Caco-2 (cell line): ENCODE measurements at regions not wholly inside any gene's neighbourhood (a gene's known extent, or its start where the extent isn't known, plus 50 kb on each side); places are given as distances from the start of the nearest gene placed in this dataset.

Experiments
- BruUV-seq: library from RNA; stranded (reverse); fragments of 400-500 nt; replicated peaks from 2 replicates; lab custom pipeline; 2021; lab: Mats Ljungman, UMichigan
- CTCF ChIA-PET: fragments of 300-600 bp; sonication (Branson Sonifier 250); formaldehyde crosslinking; loops from one replicate; lab custom pipeline; 2022; ENCODE audit warnings: antibody characterized with exemption; lab: Charles Lee
- POLR2A ChIA-PET: fragments of 300-600 bp; sonication (Branson Sonifier 250); formaldehyde crosslinking; loops from one replicate; lab custom pipeline; 2022; ENCODE audit warnings: antibody characterized with exemption; lab: Charles Lee
- DNase-seq, 2 experiments: peaks; one replicate each; pipeline versions ENCODE4 v3.0.0 to v3.0.0-alpha.2; 2020 to 2022
- H3K27me3 ChIP-seq: replicated peaks from 2 replicates; pipeline ENCODE4 v1.6.0; 2011; ENCODE audit warnings: low read length; ENCODE audit not compliant: control insufficient read depth, insufficient read depth
- H3K36me3 ChIP-seq: 2 replicates; pipeline ENCODE4 v1.5.1; 2011; ENCODE audit warnings: low read length; ENCODE audit not compliant: control insufficient read depth, insufficient read depth
- H3K4me1 ChIP-seq: fragments of 250-450 bp; sonication (Bioruptor Pico); 2 replicates; pipeline ENCODE4 v1.5.1; 2020; ENCODE audit warnings: mild to moderate bottlenecking
- H3K4me3 ChIP-seq: 2 replicates; pipeline ENCODE4 v1.5.1; 2011; ENCODE audit warnings: low read depth, mild to moderate bottlenecking, control low read depth, low read length
- H3K9me3 ChIP-seq: fragments of 250-450 bp; sonication (Bioruptor Pico); 2 replicates; pipeline ENCODE4 v1.5.1; 2020; ENCODE audit warnings: mild to moderate bottlenecking, moderate library complexity
- H3K27ac Mint-ChIP-seq: one replicate; pipeline ENCODE4 v1.8.0; 2022; ENCODE audit warnings: mixed read lengths; ENCODE audit not compliant: unreplicated experiment
- H3K27me3 Mint-ChIP-seq: one replicate; pipeline ENCODE4 v1.8.0; 2022; ENCODE audit warnings: mixed read lengths; ENCODE audit not compliant: insufficient read depth, unreplicated experiment
- H3K36me3 Mint-ChIP-seq: one replicate; pipeline ENCODE4 v1.8.0; 2022; ENCODE audit warnings: mild to moderate bottlenecking, mixed read lengths; ENCODE audit not compliant: insufficient read depth, unreplicated experiment
- H3K4me1 Mint-ChIP-seq: one replicate; pipeline ENCODE4 v1.8.0; 2022; ENCODE audit warnings: low read depth, mixed read lengths; ENCODE audit not compliant: unreplicated experiment
- H3K4me3 Mint-ChIP-seq: one replicate; pipeline ENCODE4 v1.8.0; 2022; ENCODE audit warnings: mild to moderate bottlenecking, moderate library complexity, mixed read lengths; ENCODE audit not compliant: unreplicated experiment
- H3K9me3 Mint-ChIP-seq: one replicate; pipeline ENCODE4 v1.8.0; 2022; ENCODE audit warnings: mixed read lengths; ENCODE audit not compliant: unreplicated experiment
- CTCF ChIP-seq, 2 experiments: fragments of 200-600 bp in 1 of 2; IDR thresholded peaks; 1 replicate in 1 of 2; 2 replicates in 1 of 2; pipeline versions ENCODE4 v1.5.1 to v1.8.0; 2011 to 2022; ENCODE audit warnings: antibody characterized with exemption in 1 of 2, control low read depth in 1 of 2, inconsistent platforms in 1 of 2, low read depth in 1 of 2, low read length in 1 of 2, mild to moderate bottlenecking in 1 of 2, moderate library complexity in 1 of 2; ENCODE audit not compliant: insufficient read depth in 1 of 2, severe bottlenecking in 1 of 2, unreplicated experiment in 1 of 2
- intact Hi-C: fragments of 100-400 bp; cut with micrococcal nuclease; formaldehyde crosslinking; loops from one replicate; pipeline ENCODE4 v1.10.0; 2022; ENCODE audit not compliant: unreplicated experiment

GRCh38 chr12:13539051-13539450, 342.5 kb downstream of the EMP1 start:
- no peaks in the 10 kb centered on the region for H3K27me3 ChIP-seq
- no peak overlapping the region for H3K4me3 Mint-ChIP-seq
- H3K4me3 ChIP-seq = no peak overlapping the region
- ChIA-PET POLR2A (no interaction called here), CTCF (interaction anchor here (1.4 kb wide), 1 partner anchor 402 kb away, joined by 3 read pairs; no protein-coding TSS in a partner anchor)
- no peak for DNase-seq
- no peaks in the 10 kb centered on the region for H3K4me1 Mint-ChIP-seq
- no peaks in the 10 kb centered on the region for H3K9me3 Mint-ChIP-seq
- no peak for TF ChIP-seq CTCF (IDR thresholded peaks at IDR 0.05; ENCODE audit: insufficient read depth in 1 of 2, low read depth in 1 of 2, low read length in 1 of 2, severe bottlenecking in 1 of 2, unreplicated experiment in 1 of 2)
- H3K36me3 Mint-ChIP-seq = no peaks in the 10 kb centered on the region
- no peak overlapping the region for H3K27ac Mint-ChIP-seq
- intact Hi-C loops = loop anchor here (10.0 kb wide), 1 partner anchor 406 kb away; no protein-coding TSS in a partner anchor
- H3K4me1 ChIP-seq = peaks cover 8% of the 10 kb centered on the region
- H3K9me3 ChIP-seq = no peaks in the 10 kb centered on the region
- H3K36me3 ChIP-seq = no peaks in the 10 kb centered on the region
- H3K27me3 Mint-ChIP-seq = no peaks in the 10 kb centered on the region
- BruUV-seq = no TSS peak

GRCh38 chr12:13538136-13538535, 341.6 kb downstream of the EMP1 start:
- ChIA-PET POLR2A (no interaction called here), CTCF (interaction anchor here (1.3 kb wide), 1 partner anchor 282 kb away, joined by 3 read pairs; no protein-coding TSS in a partner anchor)
- intact Hi-C loops = loop anchor here (10.0 kb wide), 1 partner anchor 407 kb away; no protein-coding TSS in a partner anchor
- Histone ChIP-seq H3K36me3 (no peaks in the 10 kb centered on the region), H3K9me3 (no peaks in the 10 kb centered on the region), H3K4me1 (peaks cover 3% of the 10 kb centered on the region), H3K4me3 (no peak overlapping the region), H3K27me3 (no peaks in the 10 kb centered on the region)
- BruUV-seq = no TSS peak
- no peak for TF ChIP-seq CTCF (IDR thresholded peaks at IDR 0.05; ENCODE audit: insufficient read depth in 1 of 2, low read depth in 1 of 2, low read length in 1 of 2, severe bottlenecking in 1 of 2, unreplicated experiment in 1 of 2)
- Mint-ChIP-seq H3K27ac (no peak overlapping the region), H3K4me1 (no peaks in the 10 kb centered on the region), H3K4me3 (no peak overlapping the region), H3K9me3 (no peaks in the 10 kb centered on the region), H3K36me3 (no peaks in the 10 kb centered on the region), H3K27me3 (no peaks in the 10 kb centered on the region)
- DNase-seq = no peak

- TF ChIP-seq CTCF (IDR thresholded peaks at IDR 0.05; ENCODE audit: insufficient read depth in 1 of 2, low read depth in 1 of 2, low read length in 1 of 2, severe bottlenecking in 1 of 2, unreplicated experiment in 1 of 2) = no peak
- Mint-ChIP-seq H3K27ac (no peak overlapping the region), H3K9me3 (no peaks in the 10 kb centered on the region), H3K36me3 (no peaks in the 10 kb centered on the region), H3K4me1 (no peaks in the 10 kb centered on the region), H3K4me3 (no peak overlapping the region), H3K27me3 (no peaks in the 10 kb centered on the region)
- no peaks in the 10 kb centered on the region for H3K36me3 ChIP-seq
- no peak for DNase-seq
- POLR2A ChIA-PET = no interaction called here
- H3K27me3 ChIP-seq = no peaks in the 10 kb centered on the region
- CTCF ChIA-PET = interaction anchor here (1.3 kb wide), 1 partner anchor 282 kb away, joined by 3 read pairs; no protein-coding TSS in a partner anchor
- BruUV-seq = no TSS peak
- no peak overlapping the region for H3K4me3 ChIP-seq
- intact Hi-C loops = loop anchor here (10.0 kb wide), 1 partner anchor 407 kb away; no protein-coding TSS in a partner anchor
- H3K4me1 ChIP-seq = no peaks in the 10 kb centered on the region; the same call in 1 of the 2 replicates
- H3K9me3 ChIP-seq = no peaks in the 10 kb centered on the region
Measured at GRCh38 chr12:13537623-13538022, 341.1 kb downstream of the EMP1 start.
